ENCODE measurements at regions not wholly inside any gene's neighbourhood (a gene's known extent, or its start where the extent isn't known, plus 50 kb on each side); places are given as distances from the start of the nearest gene placed in this dataset.

- Histone ChIP-seq H3F3A (ENCODE audit: insufficient read depth) (no peaks in the 10 kb centered on the region), H3K4me2 (ENCODE audit: unreplicated experiment) (no peak overlapping the region), H3K4me1 (ENCODE audit: insufficient read depth) (no peaks in the 10 kb centered on the region), H4K20me1 (ENCODE audit: insufficient read depth) (no peaks in the 10 kb centered on the region), H3K27ac (no peak overlapping the region), H3K9me3 (ENCODE audit: low read depth) (no peaks in the 10 kb centered on the region), H2AFZ (no peak overlapping the region), H3K36me3 (ENCODE audit: low read depth) (no peaks in the 10 kb centered on the region), H3K9ac (no peak overlapping the region), H3K9me2 (ENCODE audit: insufficient read depth) (no peaks in the 10 kb centered on the region), H3K79me2 (ENCODE audit: insufficient read depth) (0 out of 2 replicates have a peak, but pooled peaks cover 3% of the 10 kb centered on the region), H3K27me3 (replicated peaks; ENCODE audit: insufficient read depth) (no peaks in the 10 kb centered on the region), H3K4me3 (no peak overlapping the region)
- no peak for TF ChIP-seq EZH2 (IDR thresholded peaks at IDR 0.05; ENCODE audit: insufficient read depth, poor library complexity, severe bottlenecking)
- no peak for TF ChIP-seq EZH2phosphoT487 (IDR thresholded peaks at IDR 0.05; ENCODE audit: insufficient read depth, low read depth)
- in situ Hi-C loops (cut with MboI), result loop anchor here (10.0 kb wide), 1 partner anchor 276 kb away; no protein-coding TSS in a partner anchor
- peak; percentile 29 for DNase-seq
- 77 to 79% methylated on average over 12 of the region's 12 CpGs for WGBS, 2 experiments (ENCODE audit: low coverage in 1 of 2, low lambda C conversion rate in 2 of 2, missing lambda C conversion rate in 2 of 2)
Measured at GRCh38 chr2:238509151-238509835, 82.6 kb downstream of the ASB1 start.

DNA sequence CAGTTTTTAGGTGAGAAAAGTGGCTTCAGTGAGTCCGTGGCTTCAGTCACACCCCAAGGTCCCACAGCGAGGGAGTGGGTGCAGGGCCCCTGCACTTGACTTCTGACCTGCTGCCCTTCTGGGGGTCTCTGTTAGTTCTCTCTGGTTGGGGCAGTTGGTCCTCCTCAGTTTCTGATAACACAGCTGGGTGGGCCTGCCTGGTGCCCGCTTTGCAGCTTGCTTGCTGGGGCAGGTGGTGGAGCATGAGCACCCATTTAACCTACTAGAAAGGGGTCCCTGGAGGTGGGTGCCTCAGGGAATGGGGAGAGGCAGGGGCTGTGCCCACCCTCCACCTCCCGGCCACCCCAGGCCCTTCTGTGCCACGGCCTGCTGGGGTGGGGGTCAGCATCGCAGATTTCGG, 83.2 kb downstream of the ASB1 start:
- H3K4me3 ChIP-seq, result no peak overlapping the region
- no peak overlapping the region for H3K4me2 ChIP-seq (ENCODE audit: unreplicated experiment)
- no peaks in the 10 kb centered on the region for H3K27me3 ChIP-seq (replicated peaks; ENCODE audit: insufficient read depth)
- H3K9ac ChIP-seq, result no peak overlapping the region
- H3K9me2 ChIP-seq (ENCODE audit: insufficient read depth), result no peaks in the 10 kb centered on the region
- peaks cover 4% of the 10 kb centered on the region for H3K4me1 ChIP-seq (ENCODE audit: insufficient read depth)
- in situ Hi-C loops (cut with MboI), result loop anchor here (10.0 kb wide), 2 partner anchors 275 to 335 kb away; partner anchors contain the start of gene TWIST2
- no peak overlapping the region for H3K27ac ChIP-seq
- no peaks in the 10 kb centered on the region for H3F3A ChIP-seq (ENCODE audit: insufficient read depth)
- no peak for DNase-seq
- 91 to 92% methylated on average over 7 of the region's 7 CpGs for WGBS, 2 experiments (ENCODE audit: low coverage in 1 of 2, low lambda C conversion rate in 2 of 2, missing lambda C conversion rate in 2 of 2)
- no peak overlapping the region for H2AFZ ChIP-seq
- H3K36me3 ChIP-seq (ENCODE audit: low read depth), result no peaks in the 10 kb centered on the region
- no peak for TF ChIP-seq EZH2 (IDR thresholded peaks at IDR 0.05; ENCODE audit: insufficient read depth, poor library complexity, severe bottlenecking)
- no peak for TF ChIP-seq EZH2phosphoT487 (IDR thresholded peaks at IDR 0.05; ENCODE audit: insufficient read depth, low read depth)
- no peaks in the 10 kb centered on the region for H4K20me1 ChIP-seq (ENCODE audit: insufficient read depth)
- no peaks in the 10 kb centered on the region for H3K9me3 ChIP-seq (ENCODE audit: low read depth)
- H3K79me2 ChIP-seq (ENCODE audit: insufficient read depth), result 0 out of 2 replicates have a peak, but pooled peaks cover 3% of the 10 kb centered on the region

DNA sequence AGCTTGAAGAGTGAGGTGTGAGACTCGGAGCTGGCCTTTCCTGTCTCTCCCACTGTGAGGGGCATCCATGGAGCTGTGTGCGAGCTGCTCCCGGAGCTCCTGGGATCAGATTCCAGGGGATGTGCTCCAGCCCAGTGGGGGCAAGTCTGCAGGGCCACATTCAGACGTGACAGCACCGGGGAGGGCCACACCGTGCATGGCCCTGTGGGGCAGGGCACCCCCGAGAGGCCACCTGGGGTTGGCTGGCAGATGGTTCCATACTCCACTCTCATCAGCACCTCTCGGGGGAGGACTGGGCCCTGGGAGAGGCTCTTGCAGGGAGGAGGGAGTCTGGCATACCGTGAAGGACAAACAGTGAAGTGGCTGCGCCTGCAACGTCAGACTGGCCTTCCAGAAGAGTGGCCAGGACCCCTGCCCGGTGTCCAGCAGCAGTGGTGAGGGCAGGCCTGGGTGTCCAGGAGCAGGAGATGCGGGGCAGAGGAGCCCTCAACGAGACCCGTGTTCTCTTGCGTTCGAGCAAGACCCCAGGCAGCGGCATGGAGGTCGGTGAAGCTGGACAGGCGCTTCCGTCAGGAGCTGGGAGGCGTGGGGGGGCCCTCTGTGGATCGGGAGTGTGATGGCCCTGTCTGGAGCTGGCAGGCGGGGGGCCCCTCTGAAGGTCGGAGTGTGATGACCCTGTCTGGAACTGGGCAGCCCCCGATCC, 84.3 kb downstream of the ASB1 start:
- H3K4me2 ChIP-seq (ENCODE audit: unreplicated experiment), result no peak overlapping the region
- no peaks in the 10 kb centered on the region for H3K36me3 ChIP-seq (ENCODE audit: low read depth)
- H3K27me3 ChIP-seq (replicated peaks; ENCODE audit: insufficient read depth), result no peaks in the 10 kb centered on the region
- no peak overlapping the region for H3K4me3 ChIP-seq
- H3K9ac ChIP-seq, result no peak overlapping the region
- 0 out of 2 replicates have a peak, but pooled peaks cover 3% of the 10 kb centered on the region for H3K79me2 ChIP-seq (ENCODE audit: insufficient read depth)
- H3K4me1 ChIP-seq (ENCODE audit: insufficient read depth), result peaks cover 16% of the 10 kb centered on the region
- no peaks in the 10 kb centered on the region for H3K9me3 ChIP-seq (ENCODE audit: low read depth)
- H3K9me2 ChIP-seq (ENCODE audit: insufficient read depth), result no peaks in the 10 kb centered on the region
- WGBS, 2 experiments (ENCODE audit: low coverage in 1 of 2, low lambda C conversion rate in 2 of 2, missing lambda C conversion rate in 2 of 2), result 90 to 97% methylated on average over 25 to 26 of the region's 26 CpGs
- H4K20me1 ChIP-seq (ENCODE audit: insufficient read depth), result no peaks in the 10 kb centered on the region
- TF ChIP-seq EZH2phosphoT487 (IDR thresholded peaks at IDR 0.05; ENCODE audit: insufficient read depth, low read depth) (no peak), EZH2 (IDR thresholded peaks at IDR 0.05; ENCODE audit: insufficient read depth, poor library complexity, severe bottlenecking) (no peak)
- no peak overlapping the region for H3K27ac ChIP-seq
- in situ Hi-C loops (cut with MboI), result loop anchor here (10.0 kb wide), 1 partner anchor 334 kb away; the partner anchor contains the start of gene TWIST2
- no peak overlapping the region for H2AFZ ChIP-seq
- no peak for DNase-seq
- peaks cover 7% of the 10 kb centered on the region for H3F3A ChIP-seq (ENCODE audit: insufficient read depth)

DNA sequence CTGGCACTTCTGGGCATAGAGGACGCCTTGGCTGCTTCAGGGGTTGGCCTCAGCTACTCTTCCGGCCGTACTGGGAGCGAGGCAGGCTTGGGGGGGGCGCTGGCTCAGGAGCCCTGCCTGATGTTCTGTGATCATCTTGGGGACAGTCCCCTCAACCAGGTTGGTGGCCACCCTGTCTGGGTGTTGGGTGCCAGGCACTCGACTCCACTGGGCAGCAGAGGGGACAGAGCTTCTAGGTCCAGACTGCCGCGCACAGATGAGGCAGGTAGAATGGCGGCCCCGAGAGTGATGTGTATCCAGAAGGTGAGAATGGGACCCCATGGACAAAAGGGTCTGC, 84.9 kb downstream of the ASB1 start:
- H3K9me3 ChIP-seq (ENCODE audit: low read depth), result no peaks in the 10 kb centered on the region
- DNase-seq, result no peak
- no peaks in the 10 kb centered on the region for H3K36me3 ChIP-seq (ENCODE audit: low read depth)
- H3K27ac ChIP-seq, result no peak overlapping the region
- no peaks in the 10 kb centered on the region for H3K27me3 ChIP-seq (replicated peaks; ENCODE audit: insufficient read depth)
- 92% methylated on average over 10 of the region's 10 CpGs for WGBS, 2 experiments (ENCODE audit: low coverage in 1 of 2, low lambda C conversion rate in 2 of 2, missing lambda C conversion rate in 2 of 2)
- in situ Hi-C loops (cut with MboI), result loop anchor here (10.0 kb wide), 1 partner anchor 333 kb away; the partner anchor contains the start of gene TWIST2
- H3K79me2 ChIP-seq (ENCODE audit: insufficient read depth), result 0 out of 2 replicates have a peak, but pooled peaks cover 3% of the 10 kb centered on the region
- H2AFZ ChIP-seq, result no peak overlapping the region
- H3F3A ChIP-seq (ENCODE audit: insufficient read depth), result peaks cover 12% of the 10 kb centered on the region
- H3K4me2 ChIP-seq (ENCODE audit: unreplicated experiment), result no peak overlapping the region
- no peak overlapping the region for H3K4me3 ChIP-seq
- no peaks in the 10 kb centered on the region for H3K9me2 ChIP-seq (ENCODE audit: insufficient read depth)
- no peak overlapping the region for H3K9ac ChIP-seq
- TF ChIP-seq EZH2 (IDR thresholded peaks at IDR 0.05; ENCODE audit: insufficient read depth, poor library complexity, severe bottlenecking) (no peak), EZH2phosphoT487 (IDR thresholded peaks at IDR 0.05; ENCODE audit: insufficient read depth, low read depth) (no peak)
- H4K20me1 ChIP-seq (ENCODE audit: insufficient read depth), result no peaks in the 10 kb centered on the region
- peaks cover 18% of the 10 kb centered on the region for H3K4me1 ChIP-seq (ENCODE audit: insufficient read depth)

Measured in GM23248 (cell line).